GM23338 (cell line): ENCODE measurements at regions not wholly inside any gene's neighbourhood (a gene's known extent, or its start where the extent isn't known, plus 50 kb on each side); places are given as distances from the start of the nearest gene placed in this dataset.

Source experiments
- CREB1 ChIP-seq: fragments of 250-450 bp; sonication (Bioruptor Pico); IDR thresholded peaks from 2 replicates; pipeline ENCODE4 v1.5.0; 2020; ENCODE audit warnings: low read depth, mild to moderate bottlenecking, moderate library complexity
- ETS1 ChIP-seq: IDR thresholded peaks from 2 replicates; pipeline ENCODE4 v1.6.1; 2016; ENCODE audit warnings: antibody characterized with exemption
- EZH2 ChIP-seq: fragments of 200-600 bp; sonication (generic); IDR thresholded peaks from one replicate; pipeline ENCODE4 v1.8.0; 2017; ENCODE audit warnings: antibody characterized with exemption, mild to moderate bottlenecking, low read depth; ENCODE audit not compliant: unreplicated experiment
- EZH2phosphoT487 ChIP-seq: fragments of 200-600 bp; sonication (generic); IDR thresholded peaks from one replicate; pipeline ENCODE4 v1.8.1; 2018; ENCODE audit warnings: antibody characterized with exemption; ENCODE audit not compliant: unreplicated experiment
- NANOG ChIP-seq: IDR thresholded peaks from 2 replicates; pipeline ENCODE4 v1.6.1; 2016; ENCODE audit warnings: antibody characterized with exemption, borderline replicate concordance
- POLR2AphosphoS5 ChIP-seq: IDR thresholded peaks from 2 replicates; pipeline ENCODE4 v1.6.1; 2016; ENCODE audit warnings: antibody characterized with exemption, low read depth
- STAT1 ChIP-seq: IDR thresholded peaks from one replicate; pipeline ENCODE4 v1.6.1; 2016; ENCODE audit warnings: antibody characterized with exemption; ENCODE audit not compliant: unreplicated experiment
- TF ChIP-seq, protein P1 (sequence below), 2 experiments: fragments of 200-600 bp in 1 of 2; sonication (generic) in 1 of 2; conservative IDR thresholded peaks; 2 replicates each; pipeline versions ENCODE4 v1.5.1 to v1.6.1; 2016 to 2017; ENCODE audit warnings: antibody characterized with exemption in 2 of 2, low read depth in 2 of 2, mild to moderate bottlenecking in 2 of 2, moderate library complexity in 1 of 2
- TF ChIP-seq, protein P2 (sequence below): IDR thresholded peaks from one replicate; pipeline ENCODE4 v1.6.1; 2018; ENCODE audit warnings: antibody characterized with exemption; ENCODE audit not compliant: unreplicated experiment

DNA sequence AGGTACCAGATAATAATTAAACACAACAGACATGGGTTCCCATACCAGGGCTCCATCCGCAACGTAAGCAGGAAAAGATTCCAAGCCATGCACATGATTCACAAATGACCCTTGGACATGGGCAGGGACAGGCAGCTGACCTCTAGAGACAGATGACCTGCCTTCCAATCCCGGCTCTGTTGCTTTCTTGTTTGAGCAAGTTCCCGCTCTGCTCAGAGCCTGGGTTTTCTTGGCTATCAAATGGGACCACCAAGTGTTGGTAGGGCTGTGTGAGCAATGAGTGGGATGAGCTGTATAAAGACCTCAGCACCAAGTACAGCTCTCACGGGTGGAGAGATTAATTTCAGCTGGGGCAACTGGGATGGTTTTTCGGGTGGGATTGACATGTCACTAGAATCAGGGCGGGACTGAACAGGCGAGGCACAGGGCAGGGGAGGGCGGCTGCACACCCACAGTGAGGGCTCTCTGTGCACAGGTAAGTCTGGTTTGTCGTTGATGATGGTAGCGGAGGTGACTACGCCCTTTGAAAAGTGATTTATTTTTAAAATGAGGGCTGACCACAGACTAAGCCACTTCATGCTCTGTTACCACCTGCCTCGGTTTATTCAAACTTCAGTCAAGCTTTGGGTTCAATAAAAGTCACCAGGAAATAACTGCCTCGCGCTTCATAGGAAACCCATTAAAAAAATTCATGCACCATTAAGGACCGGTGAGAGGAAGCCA, 57.5 kb upstream of the IFFO2 start:
- TF ChIP-seq, protein P1, sequence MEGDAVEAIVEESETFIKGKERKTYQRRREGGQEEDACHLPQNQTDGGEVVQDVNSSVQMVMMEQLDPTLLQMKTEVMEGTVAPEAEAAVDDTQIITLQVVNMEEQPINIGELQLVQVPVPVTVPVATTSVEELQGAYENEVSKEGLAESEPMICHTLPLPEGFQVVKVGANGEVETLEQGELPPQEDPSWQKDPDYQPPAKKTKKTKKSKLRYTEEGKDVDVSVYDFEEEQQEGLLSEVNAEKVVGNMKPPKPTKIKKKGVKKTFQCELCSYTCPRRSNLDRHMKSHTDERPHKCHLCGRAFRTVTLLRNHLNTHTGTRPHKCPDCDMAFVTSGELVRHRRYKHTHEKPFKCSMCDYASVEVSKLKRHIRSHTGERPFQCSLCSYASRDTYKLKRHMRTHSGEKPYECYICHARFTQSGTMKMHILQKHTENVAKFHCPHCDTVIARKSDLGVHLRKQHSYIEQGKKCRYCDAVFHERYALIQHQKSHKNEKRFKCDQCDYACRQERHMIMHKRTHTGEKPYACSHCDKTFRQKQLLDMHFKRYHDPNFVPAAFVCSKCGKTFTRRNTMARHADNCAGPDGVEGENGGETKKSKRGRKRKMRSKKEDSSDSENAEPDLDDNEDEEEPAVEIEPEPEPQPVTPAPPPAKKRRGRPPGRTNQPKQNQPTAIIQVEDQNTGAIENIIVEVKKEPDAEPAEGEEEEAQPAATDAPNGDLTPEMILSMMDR (conservative IDR thresholded peaks at IDR 0.05; ENCODE audit: low read depth in 2 of 2): no peak
- TF ChIP-seq, protein P2, sequence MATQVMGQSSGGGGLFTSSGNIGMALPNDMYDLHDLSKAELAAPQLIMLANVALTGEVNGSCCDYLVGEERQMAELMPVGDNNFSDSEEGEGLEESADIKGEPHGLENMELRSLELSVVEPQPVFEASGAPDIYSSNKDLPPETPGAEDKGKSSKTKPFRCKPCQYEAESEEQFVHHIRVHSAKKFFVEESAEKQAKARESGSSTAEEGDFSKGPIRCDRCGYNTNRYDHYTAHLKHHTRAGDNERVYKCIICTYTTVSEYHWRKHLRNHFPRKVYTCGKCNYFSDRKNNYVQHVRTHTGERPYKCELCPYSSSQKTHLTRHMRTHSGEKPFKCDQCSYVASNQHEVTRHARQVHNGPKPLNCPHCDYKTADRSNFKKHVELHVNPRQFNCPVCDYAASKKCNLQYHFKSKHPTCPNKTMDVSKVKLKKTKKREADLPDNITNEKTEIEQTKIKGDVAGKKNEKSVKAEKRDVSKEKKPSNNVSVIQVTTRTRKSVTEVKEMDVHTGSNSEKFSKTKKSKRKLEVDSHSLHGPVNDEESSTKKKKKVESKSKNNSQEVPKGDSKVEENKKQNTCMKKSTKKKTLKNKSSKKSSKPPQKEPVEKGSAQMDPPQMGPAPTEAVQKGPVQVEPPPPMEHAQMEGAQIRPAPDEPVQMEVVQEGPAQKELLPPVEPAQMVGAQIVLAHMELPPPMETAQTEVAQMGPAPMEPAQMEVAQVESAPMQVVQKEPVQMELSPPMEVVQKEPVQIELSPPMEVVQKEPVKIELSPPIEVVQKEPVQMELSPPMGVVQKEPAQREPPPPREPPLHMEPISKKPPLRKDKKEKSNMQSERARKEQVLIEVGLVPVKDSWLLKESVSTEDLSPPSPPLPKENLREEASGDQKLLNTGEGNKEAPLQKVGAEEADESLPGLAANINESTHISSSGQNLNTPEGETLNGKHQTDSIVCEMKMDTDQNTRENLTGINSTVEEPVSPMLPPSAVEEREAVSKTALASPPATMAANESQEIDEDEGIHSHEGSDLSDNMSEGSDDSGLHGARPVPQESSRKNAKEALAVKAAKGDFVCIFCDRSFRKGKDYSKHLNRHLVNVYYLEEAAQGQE: no peak
- no peak for TF ChIP-seq EZH2
- no peak for TF ChIP-seq POLR2AphosphoS5
- no peak for TF ChIP-seq CREB1 (CRISPR knock-in tag)
- TF ChIP-seq EZH2phosphoT487: no peak
- no peak for TF ChIP-seq STAT1
- TF ChIP-seq NANOG: no peak
- TF ChIP-seq ETS1: no peak
